ENCODE measurements at regions not wholly inside any gene's neighbourhood (a gene's known extent, or its start where the extent isn't known, plus 50 kb on each side); places are given as distances from the start of the nearest gene placed in this dataset.
"Not testable (repeated sequence)": the region's sequence is repeated elsewhere in the genome, so short reads cannot be mapped to it uniquely, and the experiment has no call there.

GRCh38 chr1:234961456-234962339 is 166.9 kb downstream of the TOMM20 start:
- DNase-seq (ENCODE audit: low read depth in 1 of 2, low spot score in 1 of 2), result no peak

GRCh38 chr1:234960722-234961455 is 167.7 kb downstream of the TOMM20 start:
- no peak for DNase-seq (ENCODE audit: low read depth in 1 of 2, low spot score in 1 of 2)

- DNase-seq (ENCODE audit: low read depth in 1 of 2, low spot score in 1 of 2), result no peak
Measured at GRCh38 chr1:234958706-234959657, 169.7 kb downstream of the TOMM20 start.

- no peak for DNase-seq (ENCODE audit: low read depth in 1 of 2, low spot score in 1 of 2)
Measured at GRCh38 chr1:234958066-234958705, 170.5 kb downstream of the TOMM20 start.

GRCh38 chr1:234957330-234958065 is 171.1 kb downstream of the TOMM20 start:
- no peak for DNase-seq (ENCODE audit: low read depth in 1 of 2, low spot score in 1 of 2)

GRCh38 chr1:234956821-234957329 is 171.8 kb downstream of the TOMM20 start:
- no peak for DNase-seq (ENCODE audit: low read depth in 1 of 2, low spot score in 1 of 2)

- no peak for DNase-seq (ENCODE audit: low read depth in 1 of 2, low spot score in 1 of 2)
Measured at GRCh38 chr1:234955107-234955731, 173.4 kb downstream of the TOMM20 start.

GRCh38 chr1:234954613-234955012 is 174.0 kb downstream of the TOMM20 start:
- DNase-seq (ENCODE audit: low read depth in 1 of 2, low spot score in 1 of 2), result no peak

- DNase-seq (ENCODE audit: low read depth in 1 of 2, low spot score in 1 of 2), result no peak
Measured at GRCh38 chr1:234953655-234954405, 174.8 kb downstream of the TOMM20 start.

GRCh38 chr1:234950598-234950997 is 178.0 kb downstream of the TOMM20 start:
- no peak for DNase-seq (ENCODE audit: low read depth in 1 of 2, low spot score in 1 of 2)

GRCh38 chr1:234949528-234949927 is 179.1 kb downstream of the TOMM20 start:
- DNase-seq (ENCODE audit: low read depth in 1 of 2, low spot score in 1 of 2), result not testable (repeated sequence)

- no peak for DNase-seq (ENCODE audit: low read depth in 1 of 2, low spot score in 1 of 2)
Measured at GRCh38 chr1:234944439-234945344, 183.9 kb downstream of the TOMM20 start.

GRCh38 chr1:234943836-234944402 is 184.7 kb downstream of the TOMM20 start:
- no peak for DNase-seq (ENCODE audit: low read depth in 1 of 2, low spot score in 1 of 2)

GRCh38 chr1:234942879-234943506 is 185.6 kb downstream of the TOMM20 start:
- DNase-seq (ENCODE audit: low read depth in 1 of 2, low spot score in 1 of 2), result no peak

- DNase-seq (ENCODE audit: low read depth in 1 of 2, low spot score in 1 of 2), result no peak
Measured at GRCh38 chr1:234942012-234942332, 186.7 kb downstream of the TOMM20 start.

- no peak for DNase-seq (ENCODE audit: low read depth in 1 of 2, low spot score in 1 of 2)
Measured at GRCh38 chr1:234941321-234942011, 187.2 kb downstream of the TOMM20 start.
